GM12892 (cell line): ENCODE measurements at regions not wholly inside any gene's neighbourhood (a gene's known extent, or its start where the extent isn't known, plus 50 kb on each side); places are given as distances from the start of the nearest gene placed in this dataset.

ENCODE experiments used
- POLR2A ChIP-seq: IDR thresholded peaks from 2 replicates; pipeline ENCODE4 v1.6.1; 2011; ENCODE audit warnings: low read depth, low read length, control low read depth
- POLR2AphosphoS5 ChIP-seq: IDR thresholded peaks from 2 replicates; pipeline ENCODE4 v1.6.1; 2011; ENCODE audit warnings: low read depth, low read length, control low read depth
- TAF1 ChIP-seq: IDR thresholded peaks from 2 replicates; pipeline ENCODE4 v1.6.1; 2011; ENCODE audit warnings: low read depth, mild to moderate bottlenecking, control low read depth, low read length, borderline replicate concordance

- TF ChIP-seq POLR2A = no peak
- no peak for TF ChIP-seq POLR2AphosphoS5
- no peak for TF ChIP-seq TAF1
Measured at GRCh38 chr6:165728216-165728615, 65.2 kb upstream of the PDE10A start.
